Neural cell (in vitro differentiated cells): ENCODE measurements at regions not wholly inside any gene's neighbourhood (a gene's known extent, or its start where the extent isn't known, plus 50 kb on each side); places are given as distances from the start of the nearest gene placed in this dataset.

Source experiments
- H2AFZ ChIP-seq: fragments of 200-600, 300-800 bp; sonication (generic), shearing (Covaris generic); 2 replicates; pipeline ENCODE4 v1.6.0; 2014; ENCODE audit warnings: low read depth, mild to moderate bottlenecking, antibody characterized with exemption, low read length, moderate library complexity
- H3F3A ChIP-seq: fragments of 200-600 bp; shearing (Covaris generic); 2 replicates; pipeline ENCODE4 v1.6.1; 2016; ENCODE audit warnings: mild to moderate bottlenecking, moderate library complexity, mixed read lengths, antibody characterized with exemption, low read length; ENCODE audit not compliant: insufficient read depth, poor library complexity, severe bottlenecking
- H3K27ac ChIP-seq: fragments of 200-600, 300-800 bp; sonication (generic), shearing (Covaris generic); 2 replicates; pipeline ENCODE4 v1.5.1; 2014; ENCODE audit warnings: mild to moderate bottlenecking, low read length, moderate library complexity
- H3K27me3 ChIP-seq: fragments of 300-800, 200-600 bp; sonication (generic), shearing (Covaris generic); 2 replicates; pipeline ENCODE4 v1.6.0; 2014; ENCODE audit warnings: mild to moderate bottlenecking, low read depth, low read length, moderate library complexity; ENCODE audit not compliant: insufficient read depth
- H3K36me3 ChIP-seq: fragments of 300-800, 200-600 bp; sonication (generic), shearing (Covaris generic); 2 replicates; pipeline ENCODE4 v1.5.1; 2014; ENCODE audit warnings: mild to moderate bottlenecking, antibody characterized with exemption, low read length, moderate library complexity; ENCODE audit not compliant: insufficient read depth
- H3K4me2 ChIP-seq: fragments of 300-800, 200-600 bp; sonication (generic), shearing (Covaris generic); 2 replicates; pipeline ENCODE4 v1.6.0; 2014; ENCODE audit warnings: mild to moderate bottlenecking, low read length
- H3K4me3 ChIP-seq: fragments of 300-800, 200-600 bp; sonication (generic), shearing (Covaris generic); 2 replicates; pipeline ENCODE4 v1.5.1; 2014; ENCODE audit warnings: mild to moderate bottlenecking, low read length, moderate library complexity
- H3K79me2 ChIP-seq: fragments of 200-600 bp; shearing (Covaris generic); replicated peaks from 2 replicates; pipeline ENCODE4 v1.6.0; 2014; ENCODE audit warnings: mild to moderate bottlenecking, low read length, moderate library complexity; ENCODE audit not compliant: insufficient read depth
- H3K9ac ChIP-seq: fragments of 300-800, 200-600 bp; sonication (generic), shearing (Covaris generic); 2 replicates; pipeline ENCODE4 v1.6.1; 2016; ENCODE audit warnings: mild to moderate bottlenecking, low read length, mixed read lengths
- H3K9me2 ChIP-seq: fragments of 200-600 bp; shearing (Covaris generic); 2 replicates; pipeline ENCODE4 v1.6.1; 2016; ENCODE audit warnings: mild to moderate bottlenecking, low read length, mixed read lengths; ENCODE audit not compliant: insufficient read depth
- H3K9me3 ChIP-seq: fragments of 200-600, 300-800 bp; sonication (generic), shearing (Covaris generic); 2 replicates; pipeline ENCODE4 v1.6.1; 2016; ENCODE audit warnings: mild to moderate bottlenecking, mixed run types, low read length, moderate library complexity, mixed read lengths
- H4K20me1 ChIP-seq: fragments of 200-600 bp; shearing (Covaris generic); 2 replicates; pipeline ENCODE4 v1.6.1; 2016; ENCODE audit warnings: mild to moderate bottlenecking, mixed run types; ENCODE audit not compliant: insufficient read depth
- CTCF ChIP-seq: fragments of 450-650 bp; IDR thresholded peaks from 2 replicates; pipeline ENCODE4 v1.5.1; 2014; ENCODE audit warnings: antibody characterized with exemption, mild to moderate bottlenecking, moderate library complexity; ENCODE audit not compliant: poor library complexity, severe bottlenecking
- EP300 ChIP-seq: fragments of 450-650 bp; conservative IDR thresholded peaks from 2 replicates; pipeline ENCODE4 v1.6.1; 2014; ENCODE audit warnings: antibody characterized with exemption, mild to moderate bottlenecking, moderate library complexity; ENCODE audit not compliant: poor library complexity, severe bottlenecking
- EZH2 ChIP-seq: fragments of 200-600, 300-800 bp; shearing (Covaris generic), sonication (generic); IDR thresholded peaks from 2 replicates; pipeline ENCODE4 v1.6.1; 2014; ENCODE audit warnings: antibody characterized with exemption, low read length, borderline replicate concordance, mild to moderate bottlenecking; ENCODE audit not compliant: insufficient read depth, poor library complexity, severe bottlenecking
- MXI1 ChIP-seq: fragments of 450-650 bp; conservative IDR thresholded peaks from 2 replicates; pipeline ENCODE4 v1.6.1; 2014; ENCODE audit warnings: antibody characterized with exemption, mild to moderate bottlenecking; ENCODE audit not compliant: poor library complexity, severe bottlenecking
- POLR2AphosphoS5 ChIP-seq: IDR thresholded peaks from 2 replicates; pipeline ENCODE4 v1.6.1; 2012
- RAD21 ChIP-seq: fragments of 450-650 bp; conservative IDR thresholded peaks from 2 replicates; pipeline ENCODE4 v1.6.1; 2014; ENCODE audit warnings: antibody characterized with exemption, mild to moderate bottlenecking, moderate library complexity
- SMC3 ChIP-seq: fragments of 450-650 bp; conservative IDR thresholded peaks from 2 replicates; pipeline ENCODE4 v1.6.1; 2014; ENCODE audit warnings: antibody characterized with exemption, mild to moderate bottlenecking, moderate library complexity; ENCODE audit not compliant: poor library complexity
- TAF1 ChIP-seq: IDR thresholded peaks from 2 replicates; pipeline ENCODE4 v1.6.1; 2012; ENCODE audit warnings: low read depth
- TF ChIP-seq, protein P1 (sequence below): IDR thresholded peaks from 2 replicates; pipeline ENCODE4 v1.6.1; 2012; ENCODE audit warnings: borderline replicate concordance

DNA sequence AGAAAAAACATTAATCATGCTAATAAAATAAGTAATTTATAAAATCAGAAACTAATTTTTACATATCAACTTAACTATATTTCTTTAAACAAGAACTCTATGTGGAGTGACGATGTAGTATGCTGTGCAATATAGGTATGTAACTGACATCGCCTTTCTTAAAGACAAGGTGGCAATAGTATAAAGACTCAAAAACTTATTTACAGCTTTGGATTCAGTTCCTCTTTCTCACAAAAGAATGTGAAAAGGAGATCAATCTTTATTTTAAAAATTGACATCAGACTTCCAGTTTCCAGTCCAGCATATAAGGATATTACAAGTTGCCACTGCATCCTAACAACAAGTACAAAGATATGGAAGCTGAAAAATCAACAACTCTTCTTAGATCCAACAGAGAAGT lies 260.3 kb downstream of the TRIM36 start (continued):
- no peak for TF ChIP-seq CTCF
- TF ChIP-seq SMC3 = no peak

- Histone ChIP-seq H3K79me2 (no peaks in the 10 kb centered on the region), H2AFZ (no peak overlapping the region), H4K20me1 (no peaks in the 10 kb centered on the region), H3K9me3 (no peaks in the 10 kb centered on the region), H3K9me2 (no peaks in the 10 kb centered on the region), H3K36me3 (no peaks in the 10 kb centered on the region), H3K4me3 (no peak overlapping the region), H3K27me3 (no peaks in the 10 kb centered on the region), H3F3A (no peaks in the 10 kb centered on the region), H3K9ac (no peak overlapping the region), H3K4me2 (no peak overlapping the region), H3K27ac (no peak overlapping the region)
- TF ChIP-seq CTCF (no peak), EP300 (peak; percentile 100), RAD21 (no peak), MXI1 (no peak), TAF1 (no peak), SMC3 (no peak), POLR2AphosphoS5 (peak; percentile 99), EZH2 (no peak)
- TF ChIP-seq, protein P1, sequence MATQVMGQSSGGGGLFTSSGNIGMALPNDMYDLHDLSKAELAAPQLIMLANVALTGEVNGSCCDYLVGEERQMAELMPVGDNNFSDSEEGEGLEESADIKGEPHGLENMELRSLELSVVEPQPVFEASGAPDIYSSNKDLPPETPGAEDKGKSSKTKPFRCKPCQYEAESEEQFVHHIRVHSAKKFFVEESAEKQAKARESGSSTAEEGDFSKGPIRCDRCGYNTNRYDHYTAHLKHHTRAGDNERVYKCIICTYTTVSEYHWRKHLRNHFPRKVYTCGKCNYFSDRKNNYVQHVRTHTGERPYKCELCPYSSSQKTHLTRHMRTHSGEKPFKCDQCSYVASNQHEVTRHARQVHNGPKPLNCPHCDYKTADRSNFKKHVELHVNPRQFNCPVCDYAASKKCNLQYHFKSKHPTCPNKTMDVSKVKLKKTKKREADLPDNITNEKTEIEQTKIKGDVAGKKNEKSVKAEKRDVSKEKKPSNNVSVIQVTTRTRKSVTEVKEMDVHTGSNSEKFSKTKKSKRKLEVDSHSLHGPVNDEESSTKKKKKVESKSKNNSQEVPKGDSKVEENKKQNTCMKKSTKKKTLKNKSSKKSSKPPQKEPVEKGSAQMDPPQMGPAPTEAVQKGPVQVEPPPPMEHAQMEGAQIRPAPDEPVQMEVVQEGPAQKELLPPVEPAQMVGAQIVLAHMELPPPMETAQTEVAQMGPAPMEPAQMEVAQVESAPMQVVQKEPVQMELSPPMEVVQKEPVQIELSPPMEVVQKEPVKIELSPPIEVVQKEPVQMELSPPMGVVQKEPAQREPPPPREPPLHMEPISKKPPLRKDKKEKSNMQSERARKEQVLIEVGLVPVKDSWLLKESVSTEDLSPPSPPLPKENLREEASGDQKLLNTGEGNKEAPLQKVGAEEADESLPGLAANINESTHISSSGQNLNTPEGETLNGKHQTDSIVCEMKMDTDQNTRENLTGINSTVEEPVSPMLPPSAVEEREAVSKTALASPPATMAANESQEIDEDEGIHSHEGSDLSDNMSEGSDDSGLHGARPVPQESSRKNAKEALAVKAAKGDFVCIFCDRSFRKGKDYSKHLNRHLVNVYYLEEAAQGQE = peak; percentile 48
Measured at GRCh38 chr5:114903767-114904166, 265.9 kb downstream of the TRIM36 start.

GRCh38 chr5:114898602-114899001 lies 271.1 kb downstream of the TRIM36 start:
- Histone ChIP-seq H3K4me3 (no peak overlapping the region), H3K9me3 (no peaks in the 10 kb centered on the region), H3K27me3 (no peaks in the 10 kb centered on the region), H4K20me1 (no peaks in the 10 kb centered on the region), H3K9ac (no peak overlapping the region), H3K4me2 (no peak overlapping the region), H3K27ac (no peak overlapping the region), H3K36me3 (no peaks in the 10 kb centered on the region), H3F3A (no peaks in the 10 kb centered on the region), H3K9me2 (no peaks in the 10 kb centered on the region), H3K79me2 (no peaks in the 10 kb centered on the region), H2AFZ (no peak overlapping the region)
- TF ChIP-seq EZH2 (no peak), CTCF (no peak), RAD21 (no peak)
